ENCODE measurements at regions not wholly inside any gene's neighbourhood (a gene's known extent, or its start where the extent isn't known, plus 50 kb on each side); places are given as distances from the start of the nearest gene placed in this dataset.

DNA sequence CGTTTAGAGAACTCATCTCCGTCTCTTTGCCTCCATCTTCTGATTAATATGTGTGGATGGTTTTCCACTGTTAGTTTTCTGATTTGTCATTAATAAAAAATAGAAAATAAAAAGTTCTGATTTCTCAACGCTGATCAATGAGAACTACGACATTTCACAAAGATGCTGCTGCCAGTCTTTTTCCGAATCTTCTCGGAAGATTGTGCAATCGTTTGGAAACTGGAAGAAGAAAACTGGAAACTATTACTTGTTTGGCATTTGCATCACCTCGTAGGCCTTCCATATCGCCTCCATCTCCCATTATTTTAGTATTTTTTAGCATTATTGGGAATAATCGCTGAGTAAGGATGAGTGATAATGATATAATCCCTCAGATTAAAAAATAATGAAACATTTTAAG is 123.2 kb upstream of the KLF6 start:
- DNase-seq: no peak

DNA sequence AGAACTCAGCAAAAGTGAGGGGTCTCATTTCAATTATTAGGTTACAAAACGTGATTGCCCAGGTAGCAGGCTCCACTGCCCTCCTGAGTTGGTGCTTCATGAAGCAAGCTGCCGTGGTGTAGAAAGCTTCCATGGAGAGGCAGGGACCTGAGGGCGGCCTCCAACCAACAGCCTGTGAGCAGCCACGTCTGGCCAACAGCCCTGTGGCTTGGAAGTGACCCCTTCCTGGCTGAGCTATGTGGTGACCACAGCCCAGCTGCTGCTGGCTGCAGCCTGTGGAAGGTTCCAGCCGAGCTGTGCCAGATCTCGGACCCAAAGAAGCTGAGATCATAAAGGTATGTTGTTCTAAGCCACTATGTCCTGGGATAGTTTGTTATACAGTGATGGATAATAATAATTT is 122.5 kb upstream of the KLF6 start:
- DNase-seq: no peak

DNA sequence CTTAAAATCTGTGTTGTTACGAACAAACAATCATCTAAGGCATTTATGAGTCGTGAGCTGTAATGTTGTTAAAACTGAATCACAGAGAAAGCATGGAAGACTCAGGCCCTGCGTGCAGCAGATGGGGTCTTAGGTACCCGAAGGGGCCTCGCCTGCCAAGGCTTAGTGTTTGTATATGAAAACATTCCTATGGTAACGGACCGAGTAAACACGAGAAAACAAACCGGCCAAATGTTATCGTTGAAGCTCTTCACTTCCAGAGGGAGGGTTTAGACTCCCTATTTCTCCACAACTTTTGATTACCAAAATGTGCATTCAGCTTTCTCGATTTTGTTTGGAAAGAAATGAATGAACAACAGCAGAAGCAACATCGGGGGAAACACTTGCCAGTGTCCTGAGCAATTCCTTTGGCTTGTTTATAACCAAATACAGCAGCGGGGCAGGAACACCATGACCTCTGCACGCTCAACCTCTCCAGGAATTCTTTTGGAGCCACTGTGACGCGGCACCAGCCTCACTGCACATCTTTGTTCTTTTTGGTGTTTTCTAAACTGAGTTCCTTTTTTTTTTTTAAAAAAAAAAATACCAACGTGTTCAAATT is 121.6 kb upstream of the KLF6 start:
- DNase-seq: peak; percentile 68

DNA sequence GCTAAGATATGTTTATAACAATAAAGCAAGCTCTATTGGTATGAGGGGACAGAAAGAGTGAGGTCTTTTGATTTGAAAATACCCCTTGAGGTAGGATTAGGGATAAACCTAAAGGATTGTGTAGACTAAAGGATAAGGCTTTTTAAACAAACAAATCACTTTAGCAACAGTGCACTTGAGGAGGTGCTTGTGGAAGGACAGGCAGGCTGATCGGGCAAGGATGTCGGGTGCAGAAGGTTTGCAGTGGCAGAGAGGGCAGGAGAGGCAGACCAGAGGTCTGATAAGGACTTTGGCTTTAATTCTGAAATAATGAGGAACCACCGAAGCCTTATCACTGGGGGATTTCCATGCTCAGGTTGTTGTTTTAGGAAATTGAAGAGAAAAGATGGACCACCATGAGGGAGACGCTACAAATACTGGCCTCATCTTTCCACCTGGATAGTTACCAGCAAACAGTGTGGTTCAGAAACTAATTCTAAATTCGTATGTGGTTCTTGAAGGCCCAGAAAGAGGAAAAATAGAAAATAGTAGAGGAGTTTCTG is 119.5 kb upstream of the KLF6 start:
- no peak for DNase-seq

DNA sequence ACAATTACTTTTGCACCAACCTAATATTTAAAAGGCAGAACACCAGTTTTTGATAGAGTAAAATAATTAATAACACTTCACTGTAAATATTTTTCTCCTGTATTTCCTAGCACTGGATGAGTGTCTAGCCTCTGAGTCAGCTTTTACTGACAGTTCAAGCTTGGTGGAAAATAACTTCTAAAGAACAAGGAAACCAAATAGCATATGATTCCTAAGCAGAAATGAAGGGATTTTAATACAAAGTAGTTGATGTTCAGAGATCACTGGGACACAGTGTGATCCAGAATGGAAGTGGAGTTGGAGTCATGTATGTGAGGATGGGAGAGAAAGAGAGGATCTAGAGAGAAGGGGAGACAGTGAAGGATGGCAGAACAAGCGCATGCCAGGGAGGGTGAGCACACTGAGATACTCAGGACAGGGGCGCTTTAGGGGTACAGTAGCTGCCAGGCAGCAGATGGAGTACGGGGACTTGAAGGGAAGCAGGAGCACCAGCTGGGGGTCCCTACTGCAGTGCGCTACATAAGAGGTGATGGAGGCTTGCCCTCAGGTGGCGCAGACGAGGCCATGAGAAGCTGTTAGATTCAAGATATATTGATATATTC is 117.9 kb upstream of the KLF6 start:
- no peak for DNase-seq

DNA sequence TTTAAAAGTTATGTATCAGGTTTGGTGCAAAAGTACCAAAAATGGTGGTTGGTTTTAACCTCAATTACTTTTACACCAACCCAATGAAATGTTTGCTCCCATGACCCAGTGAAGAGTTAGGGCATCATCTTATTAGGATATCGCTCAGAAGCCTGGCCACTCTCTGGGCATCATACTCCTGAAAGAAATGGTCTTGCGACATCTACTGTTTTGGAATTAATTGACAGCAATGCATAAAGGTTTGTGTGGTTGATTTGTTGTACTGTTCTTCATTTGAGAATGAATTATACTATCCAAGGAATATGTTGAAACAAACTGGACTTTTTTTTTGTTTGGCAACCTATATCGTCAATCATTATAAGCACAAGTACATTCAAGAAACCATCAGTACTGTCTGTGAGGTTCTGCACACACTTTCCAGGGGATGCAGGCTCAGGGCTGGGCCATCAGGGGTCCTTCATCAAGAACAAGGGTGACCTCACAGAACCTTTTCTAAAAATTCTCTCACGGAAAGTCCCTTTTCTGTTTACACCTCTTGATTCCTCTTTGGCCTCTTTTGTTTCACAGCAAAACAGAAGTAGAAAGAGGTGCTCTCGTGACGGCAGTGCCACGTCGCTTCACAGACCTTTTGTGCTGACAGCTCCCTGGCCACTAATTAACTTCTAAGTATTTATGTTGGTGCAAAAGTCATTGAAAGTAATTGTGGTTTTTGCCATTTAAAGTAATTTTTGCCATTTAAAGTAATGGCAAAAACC is 117.2 kb upstream of the KLF6 start:
- DNase-seq: no peak

DNA sequence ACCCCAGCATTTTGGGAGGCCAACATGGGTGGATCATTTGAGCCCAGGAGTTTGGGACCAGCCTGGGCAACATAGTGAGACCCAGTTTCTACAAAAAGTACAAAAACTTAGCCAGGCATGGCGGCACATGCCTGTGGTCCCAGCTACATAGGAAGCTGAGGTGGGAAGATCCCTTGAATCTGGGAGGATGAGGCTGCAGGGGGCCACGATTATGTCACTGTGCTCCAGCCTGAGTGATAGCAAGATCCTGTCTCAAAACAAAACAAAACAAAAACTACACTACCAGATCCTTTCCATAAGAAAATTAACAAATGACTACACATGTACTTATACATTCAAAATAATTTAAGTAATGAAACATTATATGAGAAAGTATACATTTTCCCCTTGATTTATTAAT is 116.4 kb upstream of the KLF6 start:
- DNase-seq: no peak

DNA sequence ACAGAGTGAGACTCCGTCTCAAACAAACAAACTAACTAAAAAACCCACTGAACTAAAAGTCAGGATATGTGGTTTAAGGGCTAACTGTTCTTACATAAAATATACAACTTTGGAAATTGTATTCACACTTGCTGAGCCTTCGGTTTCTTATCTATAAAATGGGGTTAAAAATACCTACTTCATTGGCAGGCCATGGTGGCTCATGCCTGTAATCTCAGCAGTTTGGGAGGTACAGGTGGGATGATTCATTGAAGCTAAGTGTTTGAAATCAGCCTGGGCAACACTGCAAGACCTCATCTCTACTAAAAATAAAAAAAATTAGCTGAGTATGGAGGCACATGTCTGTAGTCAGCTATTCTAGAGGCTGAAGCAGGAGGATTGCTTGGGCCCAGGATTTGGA is 115.4 kb upstream of the KLF6 start:
- DNase-seq: no peak

DNA sequence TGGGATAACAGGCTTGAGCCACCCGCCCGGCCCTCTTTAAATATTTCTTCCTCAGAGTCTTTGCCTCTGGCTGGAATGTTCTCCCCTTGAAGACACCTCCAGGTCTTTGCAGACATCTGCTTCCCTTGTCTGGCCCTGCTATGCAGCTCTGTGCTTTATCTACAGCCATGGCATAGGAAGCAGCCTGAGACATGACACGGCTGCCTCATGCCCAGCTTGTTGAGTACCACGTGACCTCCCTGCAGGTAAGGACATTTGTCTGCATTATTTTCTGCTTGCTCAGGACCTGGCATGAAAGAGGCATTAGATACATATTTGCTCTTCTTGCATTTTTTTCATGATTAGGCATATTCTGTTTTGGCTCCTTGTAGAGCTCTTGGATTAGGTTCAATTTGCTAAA is 113.8 kb upstream of the KLF6 start:
- DNase-seq: no peak

DNA sequence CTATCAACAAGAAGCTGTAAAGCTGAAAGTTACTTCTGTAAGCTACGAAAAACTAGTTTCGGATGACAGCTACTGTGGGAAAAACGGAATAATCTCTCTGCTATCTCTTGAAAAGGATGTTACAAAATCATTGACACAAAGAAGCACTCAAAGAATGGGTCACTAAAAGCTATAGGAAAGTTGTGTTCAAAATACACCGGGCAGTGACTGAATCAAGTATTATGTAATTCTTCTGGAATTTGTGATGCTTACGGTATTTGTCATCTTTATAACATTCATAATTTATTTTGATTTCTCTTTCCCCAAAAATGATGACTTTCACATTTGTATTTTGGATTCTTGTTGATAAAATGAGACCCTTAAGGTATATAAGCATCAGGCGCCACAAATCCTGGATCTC is 112.1 kb upstream of the KLF6 start:
- DNase-seq: no peak

DNA sequence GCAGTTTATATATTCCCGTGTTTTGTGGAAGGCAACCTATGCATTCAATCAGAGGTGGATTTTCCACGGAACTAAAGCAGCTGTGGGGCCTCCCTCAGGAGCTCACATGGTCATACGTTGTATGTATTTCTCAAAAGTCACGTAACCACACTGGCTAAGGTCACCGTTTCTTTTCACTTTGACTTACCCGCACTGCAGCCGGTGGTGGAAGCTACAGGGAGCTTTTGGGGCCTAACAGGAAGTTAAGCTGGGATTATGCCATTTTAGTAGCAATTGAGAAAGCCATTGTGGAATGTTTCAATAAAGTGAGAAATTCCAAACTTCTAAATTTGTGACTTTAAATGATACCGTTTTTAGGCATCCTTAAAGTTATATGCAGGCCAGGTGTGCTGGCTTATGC is 111.2 kb upstream of the KLF6 start:
- DNase-seq: no peak

DNA sequence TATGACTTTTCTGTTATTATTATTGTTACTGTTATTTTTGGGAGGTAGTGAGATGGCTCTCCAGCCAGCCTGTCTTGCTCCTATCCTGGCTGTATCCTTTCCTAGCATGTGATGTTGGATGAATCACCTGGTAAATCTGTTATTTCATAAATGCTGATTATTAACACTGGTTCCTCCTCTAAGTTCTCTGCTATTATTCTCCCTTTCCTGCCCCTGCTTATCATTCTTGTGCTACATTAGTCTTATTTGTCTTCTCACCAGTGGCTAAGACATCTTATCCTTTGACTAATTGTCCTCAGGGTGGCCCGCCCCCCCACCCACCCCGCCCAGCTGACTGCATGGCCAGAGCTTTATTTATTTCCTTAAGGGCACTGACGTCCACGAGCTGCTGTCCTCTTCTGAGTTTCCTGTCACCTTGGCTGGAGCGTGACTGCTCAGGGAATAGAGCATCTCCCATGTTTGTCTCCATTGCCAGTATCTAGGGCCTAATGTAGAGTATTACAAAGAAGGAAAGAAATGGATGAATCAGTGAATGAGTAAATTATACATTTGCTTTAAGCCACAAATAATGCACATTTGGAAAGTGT is 110.1 kb upstream of the KLF6 start:
- no peak for DNase-seq

DNA sequence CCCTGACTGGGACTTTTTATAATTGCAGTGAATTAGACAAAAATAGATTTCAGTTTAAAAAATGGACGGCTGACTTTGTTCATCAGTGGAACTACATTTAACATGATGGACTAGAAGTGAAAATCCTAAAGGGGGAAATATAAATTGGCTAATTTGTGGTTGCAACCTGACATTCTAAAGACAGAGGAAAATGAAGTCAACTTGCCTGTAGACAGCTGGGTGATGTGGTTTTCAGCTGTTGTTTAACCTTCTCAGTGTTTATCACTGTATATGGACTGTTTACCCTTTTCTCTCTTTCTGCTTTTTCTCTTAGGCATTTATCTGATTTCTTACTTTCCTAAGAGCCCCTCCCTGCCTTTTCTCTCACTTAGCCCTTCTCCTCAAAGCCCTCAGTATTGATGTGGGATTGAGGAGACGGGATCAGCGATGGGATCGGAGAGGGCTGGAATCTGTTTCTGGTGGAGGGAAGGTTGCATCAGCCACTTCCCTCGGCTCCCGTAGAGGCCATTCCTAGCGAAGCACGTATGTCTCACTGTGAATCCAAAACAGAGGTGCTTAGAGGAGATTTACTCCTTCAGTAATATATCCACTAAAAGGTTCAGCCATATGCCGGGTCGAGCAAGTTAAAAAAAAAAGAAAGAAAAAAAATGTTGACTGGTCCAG is 109.0 kb upstream of the KLF6 start:
- no peak for DNase-seq

DNA sequence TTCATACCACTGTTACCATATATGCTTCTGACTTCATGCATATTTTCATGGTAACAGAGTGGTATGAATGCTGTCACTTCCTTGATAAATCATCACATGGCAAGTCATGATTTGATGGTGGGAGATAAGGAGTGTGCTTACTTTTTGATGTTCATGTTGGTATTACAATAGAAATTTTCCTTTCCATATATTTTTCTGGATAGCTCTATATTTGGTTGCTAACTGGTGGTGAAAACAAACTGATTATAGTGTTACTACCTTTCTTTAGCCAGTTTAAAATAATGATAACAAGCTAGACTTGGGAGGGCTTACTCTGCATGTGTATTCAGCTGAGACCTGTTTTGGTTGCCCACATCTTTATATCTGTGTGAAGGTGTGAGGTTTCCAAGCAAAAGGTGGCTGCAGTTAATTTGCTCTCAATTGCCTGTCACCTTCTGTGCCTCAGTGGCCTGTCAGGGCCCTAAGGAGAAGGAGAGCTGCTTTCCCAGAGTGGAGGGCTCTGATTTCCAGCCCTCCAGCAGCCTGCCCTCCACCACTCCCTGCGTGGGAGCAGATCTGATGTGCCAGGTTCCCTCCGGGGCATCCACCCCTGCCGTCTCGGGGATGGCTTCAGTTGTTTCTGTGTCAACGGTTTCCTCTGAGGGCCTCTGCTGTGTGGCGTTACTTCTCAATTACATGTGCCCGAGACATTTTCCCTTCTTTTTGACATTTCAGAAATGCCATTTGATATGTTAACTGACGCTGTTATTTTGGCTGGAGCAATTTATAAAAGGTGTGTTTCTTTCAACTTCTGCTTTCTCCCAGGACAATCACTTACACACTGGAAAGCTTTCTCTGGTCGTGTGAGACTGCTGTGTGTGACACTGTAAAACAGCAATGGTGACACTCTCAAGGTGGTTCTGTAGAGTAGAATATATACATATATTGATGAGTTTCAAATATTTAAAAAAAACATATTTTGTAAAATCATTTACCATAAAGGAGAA is 107.7 kb upstream of the KLF6 start:
- no peak for DNase-seq

DNA sequence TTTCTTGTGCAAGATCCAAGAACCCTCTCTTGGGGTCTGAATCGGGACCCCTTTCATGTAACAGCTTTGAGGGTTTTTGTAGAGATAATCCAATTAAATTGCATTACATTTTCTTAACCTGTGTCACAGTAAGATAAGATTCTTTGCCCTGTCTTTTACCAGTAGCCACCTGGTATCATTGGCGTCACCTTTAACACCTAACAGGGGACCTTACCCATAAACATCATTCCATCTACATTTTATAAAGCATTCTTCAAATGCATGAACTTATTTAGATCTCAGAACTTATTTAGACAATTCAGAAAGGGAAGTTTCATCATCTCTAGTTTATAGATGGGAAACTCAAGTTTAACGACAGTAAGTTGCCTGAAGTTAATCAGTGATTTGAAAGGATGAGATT is 106.4 kb upstream of the KLF6 start:
- DNase-seq: no peak

DNA sequence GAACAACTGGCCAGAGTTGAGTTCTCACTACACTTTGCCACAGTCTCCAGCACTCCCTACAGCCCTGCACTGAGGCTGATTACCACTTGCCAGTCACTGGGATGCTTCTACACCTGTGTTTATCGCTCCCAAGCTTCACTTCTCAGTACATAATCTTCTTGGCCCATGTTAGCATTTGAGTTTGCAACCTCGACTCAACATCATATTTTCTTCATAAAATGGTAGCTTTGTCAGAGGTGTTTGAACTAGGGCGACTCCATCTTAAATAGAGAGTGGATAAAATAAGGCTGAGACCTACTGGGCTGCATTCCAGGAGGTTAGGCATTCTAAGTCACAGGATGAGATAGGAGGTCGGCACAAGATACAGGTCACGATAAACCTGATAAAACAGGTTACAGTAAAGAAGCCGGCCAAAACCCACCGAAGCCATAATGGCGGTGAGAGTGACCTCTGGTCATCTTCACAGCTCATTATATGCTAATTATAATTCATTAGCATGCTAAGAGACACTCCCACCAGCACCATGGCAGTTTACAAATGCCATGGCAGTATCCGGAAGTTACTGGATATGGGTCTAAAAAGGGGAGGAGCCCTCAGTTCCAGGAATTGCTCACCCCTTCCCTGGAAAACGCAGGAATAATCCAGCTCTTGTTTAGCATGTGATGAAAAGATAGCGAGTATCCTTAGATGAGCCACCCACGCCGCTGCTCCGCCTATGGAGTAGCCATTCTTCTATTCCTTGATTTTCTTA is 105.8 kb upstream of the KLF6 start:
- DNase-seq: no peak

DNA sequence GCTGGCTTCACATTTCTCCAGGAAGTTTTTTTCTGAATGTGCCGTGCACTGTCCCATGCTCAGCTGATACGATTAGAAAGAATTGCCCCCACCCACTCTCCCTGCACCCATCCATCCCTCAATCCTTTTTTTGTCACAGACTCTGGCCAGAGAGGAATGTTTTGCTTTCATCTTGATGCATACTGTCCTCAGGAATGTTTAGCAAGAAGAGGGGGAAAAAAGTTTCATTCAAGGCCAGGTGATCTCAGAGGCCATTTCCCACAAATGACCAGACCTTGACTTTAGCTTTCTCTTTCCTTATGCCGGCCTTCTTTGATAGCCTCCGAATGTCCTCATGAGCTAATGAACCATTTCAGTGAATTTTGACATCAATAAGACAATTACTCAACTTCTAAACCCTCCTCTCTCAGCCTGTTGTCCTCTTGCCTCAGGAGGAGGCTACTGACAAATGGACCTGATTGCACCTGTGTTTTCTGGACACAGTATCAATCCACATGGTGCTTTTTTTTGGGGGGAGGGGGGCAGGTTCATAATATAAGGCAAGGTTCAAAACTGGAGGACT is 105.0 kb upstream of the KLF6 start:
- no peak for DNase-seq

DNA sequence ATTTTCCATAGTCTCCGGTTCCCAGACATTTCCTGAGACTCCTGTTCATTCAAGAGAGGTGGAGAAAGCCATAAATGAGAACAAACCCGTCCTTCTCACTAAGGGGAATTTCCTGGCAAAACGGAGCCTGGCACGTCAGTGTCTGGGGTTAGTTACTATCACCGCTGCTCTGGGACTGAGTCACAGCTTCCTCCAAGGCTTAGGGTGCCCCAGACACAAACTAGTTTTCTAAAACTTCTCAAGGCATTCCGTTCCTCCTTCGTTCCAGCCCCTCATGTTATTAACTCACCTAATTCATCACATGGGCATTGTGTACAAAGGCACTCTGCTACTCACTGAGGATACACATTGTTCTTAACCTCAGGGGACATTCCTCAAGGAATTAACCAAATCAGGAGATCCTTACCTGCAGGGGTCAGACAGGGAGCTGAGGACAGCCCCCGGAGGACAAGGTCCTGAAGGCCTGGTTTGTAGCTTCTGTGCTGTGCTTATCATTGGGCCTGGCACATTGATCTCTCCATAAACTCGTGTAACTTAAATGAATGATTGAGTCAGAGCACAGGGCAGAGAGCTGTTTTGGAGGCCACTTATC is 103.0 kb upstream of the KLF6 start:
- DNase-seq: no peak

DNA sequence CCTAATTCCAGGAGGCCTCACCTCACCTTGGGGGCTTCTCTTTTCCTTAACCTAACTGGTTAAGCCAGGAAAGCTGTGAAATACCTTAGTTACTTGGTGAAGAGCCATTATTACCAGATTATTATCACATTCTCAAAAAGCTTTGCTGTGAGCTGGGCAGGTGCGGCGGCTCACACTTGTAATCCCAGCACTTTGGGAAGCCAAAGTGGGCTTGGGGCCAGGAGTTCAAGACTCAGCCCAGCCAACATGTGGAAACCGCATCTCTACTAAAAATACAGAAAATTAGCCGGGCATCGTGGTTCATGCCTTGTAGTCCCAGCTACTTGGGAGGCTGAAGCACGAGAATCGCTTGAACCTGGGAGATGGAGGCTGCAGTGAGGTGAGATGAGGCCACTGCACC is 102.4 kb upstream of the KLF6 start:
- DNase-seq: no peak

DNA sequence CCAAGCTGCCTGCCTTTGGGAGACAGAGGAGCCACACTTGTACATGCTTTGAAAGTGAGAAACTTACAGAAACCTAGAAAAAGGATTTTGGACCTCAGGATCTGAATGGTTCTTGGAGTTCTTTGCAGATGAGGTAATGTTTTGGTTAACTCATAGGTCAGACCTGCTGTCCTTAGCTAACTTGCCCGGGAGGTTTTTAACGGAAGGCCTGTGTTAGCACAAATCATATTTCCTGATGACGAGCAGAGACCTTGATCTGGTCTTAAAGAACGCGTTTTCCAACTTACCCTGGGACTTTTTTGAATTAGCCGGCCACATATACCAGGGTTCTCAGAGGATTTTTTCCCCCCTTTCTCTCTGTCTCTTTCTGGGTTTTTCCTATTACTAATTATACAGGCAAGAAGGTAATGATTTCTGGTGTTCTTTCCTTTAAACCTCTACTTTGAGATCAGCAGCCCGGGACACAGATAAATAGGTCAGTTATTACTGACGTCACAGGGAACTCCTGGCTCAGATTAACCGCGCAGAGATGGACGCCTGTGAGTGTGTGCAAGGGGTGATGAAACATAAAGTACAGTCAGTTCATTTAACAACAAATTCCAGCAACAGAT is 101.7 kb upstream of the KLF6 start:
- peak; percentile 29 for DNase-seq

All from T1000 (cell line).